ENCODE measurements at regions not wholly inside any gene's neighbourhood (a gene's known extent, or its start where the extent isn't known, plus 50 kb on each side); places are given as distances from the start of the nearest gene placed in this dataset.

DNA sequence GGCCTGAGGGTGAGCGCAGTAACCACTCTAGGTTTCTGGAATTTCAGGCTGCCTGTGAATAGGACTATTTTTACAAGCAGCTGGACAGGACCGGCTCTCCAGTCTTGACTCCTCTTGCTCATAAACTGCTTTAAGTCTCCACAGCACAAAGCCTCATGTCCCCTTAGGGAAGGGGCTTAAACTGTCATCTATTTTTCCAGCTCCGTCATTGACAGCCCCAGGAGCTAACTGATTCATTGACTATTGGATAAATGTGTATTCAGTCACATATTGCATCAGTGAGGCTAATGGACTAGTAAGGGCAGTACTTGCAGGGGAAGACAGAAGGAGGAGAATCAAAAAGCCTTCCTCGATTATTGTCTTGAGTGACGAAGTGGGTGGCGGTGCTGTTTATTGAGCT lies 719.4 kb upstream of the ADAMTS16 start:
- DNase-seq, result no peak

DNA sequence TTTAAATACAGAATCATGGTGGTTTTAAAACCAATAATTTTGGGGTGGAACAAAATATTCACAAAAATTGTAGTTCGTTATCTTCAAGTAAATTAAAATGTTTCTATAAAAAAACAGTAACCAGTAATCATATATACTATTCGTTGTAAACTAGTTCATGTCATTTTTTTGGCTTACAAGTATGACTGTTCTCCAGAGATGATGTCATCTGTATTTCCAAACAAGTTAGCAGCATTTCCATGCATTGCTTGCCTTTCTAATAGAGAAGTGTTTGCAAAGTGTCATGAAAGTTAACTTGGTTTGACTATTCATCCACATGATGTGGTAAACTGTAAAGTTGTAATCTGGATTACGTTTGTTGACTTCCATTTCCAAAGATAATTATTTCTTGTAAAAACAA lies 717.9 kb upstream of the ADAMTS16 start:
- no peak for DNase-seq

DNA sequence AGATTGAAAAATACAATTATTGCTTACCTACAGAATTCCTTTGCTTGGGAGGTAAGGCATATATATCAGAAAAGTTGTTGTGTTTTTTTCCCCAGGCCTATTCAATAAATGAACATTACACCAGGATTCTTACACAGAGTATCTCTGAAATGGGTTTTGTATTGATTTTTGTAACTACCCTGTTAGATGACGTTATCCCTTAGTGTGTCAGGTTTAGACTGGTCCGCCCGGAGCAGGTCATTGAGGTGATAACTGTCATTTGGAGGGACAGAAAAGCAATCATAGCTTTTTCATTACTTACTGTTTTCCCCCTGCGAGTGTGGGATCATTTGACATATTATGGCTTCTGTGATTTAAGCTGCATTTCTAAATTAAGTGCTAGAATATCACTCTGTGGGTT lies 715.2 kb upstream of the ADAMTS16 start:
- no peak for DNase-seq

DNA sequence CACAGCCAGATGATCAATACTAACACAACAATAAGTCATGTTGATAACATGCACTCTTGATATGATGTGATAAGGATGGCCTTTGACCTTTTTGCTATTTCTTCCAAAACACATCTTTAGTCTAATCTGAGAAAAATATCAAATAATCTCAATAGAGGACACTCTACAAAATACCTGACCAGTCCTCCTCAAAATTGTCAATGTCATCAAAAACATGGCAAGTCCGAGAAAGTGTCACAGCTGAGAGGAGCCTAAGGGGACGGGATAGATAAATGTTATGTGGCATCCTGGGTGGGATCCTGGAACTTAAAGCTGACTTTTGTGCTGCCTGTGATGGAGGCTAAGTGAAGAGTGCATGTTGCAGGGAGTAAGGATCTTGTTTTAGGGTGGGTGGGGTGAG lies 699.6 kb upstream of the ADAMTS16 start:
- DNase-seq, result no peak

DNA sequence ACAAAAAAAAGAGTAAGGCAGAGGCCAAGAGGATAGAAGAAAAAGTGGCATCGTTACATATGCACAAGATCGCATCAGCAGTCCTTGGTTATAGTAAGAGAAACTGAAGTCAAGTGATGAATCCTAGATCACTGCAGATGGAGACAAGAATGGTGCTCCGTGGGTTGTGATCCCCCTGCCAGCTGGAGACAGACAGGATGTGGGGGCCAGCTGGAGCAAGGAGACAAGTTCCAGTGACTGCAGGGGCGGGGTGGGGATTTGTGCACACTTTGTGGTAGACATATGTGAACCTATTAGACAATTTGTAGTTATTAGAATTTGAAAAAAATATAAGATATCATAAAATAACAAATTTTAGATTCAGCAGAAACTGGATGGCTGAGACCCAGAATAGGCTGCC lies 697.9 kb upstream of the ADAMTS16 start:
- DNase-seq, result no peak

DNA sequence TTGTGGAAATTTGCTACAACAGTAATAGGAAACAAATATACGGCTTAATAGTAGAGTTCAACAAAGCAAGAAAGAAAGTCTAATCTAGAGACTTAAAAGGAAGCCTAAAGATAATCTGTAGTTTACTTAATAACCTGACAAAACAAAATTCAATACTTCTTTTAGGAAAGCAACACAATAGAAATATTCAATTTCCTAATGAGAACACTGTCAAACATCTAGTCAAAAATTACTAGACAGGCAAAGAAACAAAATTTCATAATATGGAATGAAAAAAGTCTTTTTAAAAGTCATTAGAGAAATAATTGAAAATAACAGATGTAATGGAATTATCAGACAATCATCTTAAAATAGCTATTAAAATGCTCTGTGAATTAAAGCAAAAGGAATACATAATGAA lies 692.5 kb upstream of the ADAMTS16 start:
- DNase-seq, result no peak

DNA sequence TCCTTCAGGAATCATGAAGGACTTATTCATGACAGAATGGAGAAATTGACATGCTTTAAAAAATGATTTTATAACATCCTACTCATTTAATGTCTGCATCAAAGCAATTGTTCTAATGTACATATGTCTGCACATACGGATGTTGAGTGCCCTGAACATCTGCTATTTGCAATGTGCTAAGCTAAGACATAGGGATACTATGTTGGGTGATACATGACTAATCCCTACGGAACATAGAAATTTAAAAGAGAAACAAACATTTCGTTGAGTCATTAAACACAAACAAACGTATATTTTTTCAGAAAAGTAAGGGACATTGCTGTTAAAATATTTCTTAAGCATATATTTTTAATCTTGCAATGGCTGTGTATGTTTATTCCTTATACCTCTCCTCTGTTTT lies 686.5 kb upstream of the ADAMTS16 start:
- DNase-seq, result no peak

DNA sequence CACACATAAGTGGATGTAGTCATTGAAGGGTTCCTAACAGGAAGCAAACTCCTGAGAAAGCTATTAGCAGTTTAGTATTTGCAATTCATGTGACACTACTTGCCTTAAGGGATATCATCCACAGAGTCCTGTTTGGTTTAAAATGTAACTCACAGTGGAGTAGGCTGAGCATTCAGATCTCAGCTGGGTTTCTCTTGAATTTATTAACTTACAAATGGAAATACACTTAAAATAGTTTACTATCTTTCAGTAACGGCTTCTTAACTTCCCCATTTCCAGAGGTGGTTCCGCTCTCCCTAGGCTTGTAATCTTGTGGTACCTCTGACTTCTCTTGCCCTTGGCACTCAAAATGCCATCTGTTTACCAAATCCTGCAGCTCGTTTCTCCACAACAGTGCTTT lies 660.7 kb upstream of the ADAMTS16 start:
- no peak for DNase-seq

DNA sequence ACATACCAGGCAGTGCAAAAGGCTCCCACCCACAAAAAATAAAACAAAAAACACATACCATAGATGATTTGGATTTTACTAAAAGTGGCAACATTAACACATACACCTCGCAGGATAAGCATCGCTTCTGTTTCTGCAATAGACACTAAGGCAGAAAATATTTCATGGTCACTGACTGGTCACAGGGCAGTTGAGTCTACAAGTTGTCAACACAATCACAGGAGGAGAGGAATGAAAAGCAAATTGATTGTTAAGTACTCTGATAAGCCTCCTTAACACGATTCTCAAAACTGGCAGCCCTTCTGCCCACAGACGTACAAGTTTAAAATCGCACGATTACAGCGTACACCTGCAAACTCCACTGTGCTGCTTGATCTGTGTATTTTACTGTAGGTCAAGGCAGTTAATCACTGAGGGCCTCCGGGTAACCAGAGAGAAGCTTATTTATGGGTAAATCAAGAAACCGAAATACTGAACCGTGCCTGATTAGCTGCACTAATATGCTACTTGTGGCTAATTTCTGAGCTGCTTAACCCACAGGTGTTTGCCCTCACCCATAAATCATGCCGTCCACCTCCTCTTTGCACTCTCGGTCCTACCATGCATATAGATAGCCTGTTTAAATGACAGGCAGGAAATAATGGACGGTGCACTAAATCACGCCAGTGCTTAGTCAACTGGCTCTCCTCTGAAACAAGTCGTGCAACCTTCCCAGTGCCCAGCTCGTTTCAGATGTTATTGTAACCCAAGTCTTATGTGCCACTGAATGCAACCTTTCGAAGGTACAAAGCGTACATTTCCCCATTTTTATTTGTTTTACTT lies 659.4 kb upstream of the ADAMTS16 start:
- DNase-seq, result peak; percentile 47

DNA sequence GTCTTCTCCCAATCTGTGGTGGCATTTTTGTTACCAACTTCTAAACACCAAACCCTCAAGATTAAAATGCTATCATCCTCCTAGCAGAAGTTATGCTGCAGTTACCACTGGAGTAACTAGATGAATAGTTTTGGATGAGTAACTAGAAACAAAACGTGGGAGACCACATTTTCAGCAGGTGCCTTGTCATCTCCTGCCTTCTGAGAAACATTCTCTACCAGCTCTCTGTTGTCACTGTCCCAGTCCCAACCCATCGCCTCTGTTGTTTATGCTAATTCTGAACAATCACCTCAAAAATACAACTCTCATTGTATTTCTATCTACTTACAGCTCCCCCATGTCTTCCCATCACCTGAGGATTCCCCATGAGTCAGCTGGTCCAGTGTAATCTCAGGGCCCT lies 652.5 kb upstream of the ADAMTS16 start:
- no peak for DNase-seq

DNA sequence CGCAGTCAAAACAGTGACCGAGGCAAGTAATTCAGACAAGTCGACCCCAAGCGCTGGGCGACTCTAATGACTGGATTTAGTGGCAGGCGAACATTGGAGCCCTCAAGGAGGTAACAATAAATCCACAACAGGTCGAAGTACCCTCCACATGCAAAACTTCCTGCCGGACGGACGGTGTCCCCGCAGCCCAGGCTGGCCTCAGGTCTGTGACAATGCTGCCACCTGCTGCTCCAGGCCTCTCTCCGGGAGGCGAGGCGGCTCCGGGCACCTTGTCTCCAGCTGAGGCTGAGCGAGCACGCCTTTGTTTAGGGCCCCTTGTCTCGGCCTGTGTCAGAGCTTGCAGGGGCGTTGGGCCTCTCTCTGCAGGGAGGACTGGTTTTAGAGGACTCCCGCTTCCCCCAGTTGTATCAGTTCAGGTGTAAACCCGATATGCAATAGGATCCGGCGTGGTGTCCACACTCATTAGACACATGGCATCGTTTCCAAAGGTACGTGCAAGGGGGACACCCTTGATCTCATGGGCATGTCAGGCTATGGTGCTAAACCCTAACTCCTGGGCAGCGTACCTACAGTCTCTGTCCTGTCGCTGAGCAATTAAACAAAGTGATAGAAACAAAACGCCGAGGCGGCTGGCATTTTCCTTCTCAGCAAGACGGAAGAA lies 628.0 kb upstream of the ADAMTS16 start:
- no peak for DNase-seq

DNA sequence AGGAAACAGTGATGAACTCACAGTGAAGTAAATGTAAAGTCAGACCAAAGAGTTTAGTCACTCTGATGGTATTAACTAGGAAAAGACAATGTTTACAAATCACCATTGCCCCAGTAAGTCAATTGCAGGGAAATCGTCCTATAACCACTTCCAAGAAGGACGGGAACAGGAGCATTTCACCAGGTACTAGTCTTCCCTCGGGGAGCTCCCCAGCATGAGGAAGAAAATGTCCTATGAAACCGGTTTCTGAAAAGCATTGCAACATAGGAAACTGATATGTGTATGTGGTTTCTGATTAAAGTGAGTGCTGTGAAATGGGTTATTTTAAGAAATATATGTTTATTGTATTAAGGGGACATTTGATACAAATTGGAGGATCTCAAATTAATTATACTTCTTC lies 626.7 kb upstream of the ADAMTS16 start:
- DNase-seq, result no peak

DNA sequence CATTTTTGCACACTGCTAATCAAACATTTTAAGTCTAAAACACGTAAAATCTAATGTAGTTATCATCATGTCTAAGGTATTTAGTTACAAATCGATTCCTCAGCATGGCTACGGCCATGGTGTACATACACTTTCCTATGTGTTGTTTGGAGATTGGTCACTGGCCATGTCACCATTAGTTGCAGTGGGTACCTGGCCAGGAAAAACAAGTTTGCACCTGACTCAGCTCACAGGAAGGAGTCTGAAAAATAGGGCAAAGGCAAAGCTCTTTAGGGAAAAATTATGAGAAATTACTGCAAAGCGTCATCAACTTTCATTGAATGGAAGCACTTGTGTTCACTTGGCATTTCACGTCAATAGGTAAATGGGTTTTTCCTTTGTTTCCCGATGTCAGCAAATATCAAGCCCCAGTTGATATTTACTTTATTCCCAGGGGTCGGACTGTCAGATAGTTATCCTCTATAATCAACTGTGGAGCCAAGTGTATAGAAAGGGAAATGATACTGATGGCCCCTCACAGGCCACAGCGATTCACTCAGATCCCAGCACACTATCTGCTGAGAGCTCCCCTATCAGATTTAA lies 626.0 kb upstream of the ADAMTS16 start:
- DNase-seq, result no peak

DNA sequence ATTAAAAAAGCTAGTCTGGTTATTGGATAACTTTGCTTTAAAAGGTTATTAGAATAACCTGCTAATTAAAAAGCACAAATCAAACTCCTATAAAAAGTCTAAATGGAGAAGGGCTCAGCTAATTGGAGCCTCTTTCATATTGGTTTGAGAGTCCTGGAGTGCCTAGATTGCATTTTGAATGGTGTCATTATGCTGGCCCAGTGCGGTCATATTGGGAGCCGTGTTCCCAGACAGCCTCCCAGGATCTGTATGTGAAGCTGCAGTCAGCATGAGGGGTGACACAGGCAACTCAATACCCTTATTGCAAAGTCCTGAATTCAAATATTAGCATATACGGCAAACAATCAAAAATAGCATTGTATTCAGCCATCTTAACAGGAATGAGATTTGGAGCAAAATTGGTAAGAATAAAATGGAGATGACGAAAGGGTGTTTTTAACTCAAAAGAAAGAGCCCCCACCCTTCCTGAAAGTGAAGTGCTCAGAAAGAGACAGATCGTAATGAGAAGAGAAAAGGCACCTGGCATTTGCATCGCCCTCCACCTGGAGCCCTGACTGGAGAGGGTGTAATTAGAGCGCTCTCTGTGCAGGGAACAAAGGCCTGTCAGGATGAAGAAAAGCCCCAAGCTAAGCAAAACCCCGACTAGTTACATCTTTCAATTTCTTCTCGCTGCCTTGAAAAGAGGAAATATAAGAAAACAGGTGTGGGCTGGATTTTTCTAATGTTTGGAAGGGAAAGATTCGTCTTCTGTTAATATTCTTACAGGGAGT lies 621.0 kb upstream of the ADAMTS16 start:
- no peak for DNase-seq

DNA sequence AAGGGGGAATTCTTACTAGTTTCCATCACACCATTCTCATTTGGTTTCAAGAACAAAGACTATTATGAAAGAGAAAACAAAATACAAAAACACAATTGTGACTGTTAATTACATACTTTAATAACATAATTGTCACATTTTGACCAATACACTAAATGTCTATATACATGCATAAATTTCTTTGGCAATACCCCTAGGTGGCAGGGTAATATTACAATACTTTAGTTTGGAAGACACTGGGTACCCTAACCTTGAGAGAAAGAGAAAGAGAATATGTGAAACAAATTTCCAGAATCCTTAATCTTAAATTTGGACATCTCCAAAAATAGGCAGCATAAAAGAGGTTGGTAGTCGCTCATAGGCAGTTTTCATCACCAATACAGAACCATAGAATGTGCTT lies 619.6 kb upstream of the ADAMTS16 start:
- no peak for DNase-seq

DNA sequence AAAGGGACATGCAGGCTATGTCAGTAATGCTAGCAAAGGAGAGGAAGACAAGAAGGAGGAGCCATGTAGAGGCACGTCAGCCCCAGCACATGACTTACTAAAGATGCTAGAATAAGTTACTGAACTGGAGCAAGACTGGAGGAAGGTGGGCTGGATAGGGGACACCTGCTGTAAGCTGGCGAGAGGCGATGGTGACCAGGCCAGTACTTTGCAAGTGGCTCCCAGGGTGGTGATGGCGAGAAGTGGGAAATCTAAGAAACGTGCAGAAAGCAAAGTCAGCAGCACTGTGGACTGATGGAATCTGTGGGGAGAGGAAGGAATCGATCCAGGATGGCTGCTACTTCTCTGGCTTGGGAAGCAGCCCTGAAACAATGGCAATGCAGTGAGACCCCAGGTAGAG lies 617.1 kb upstream of the ADAMTS16 start:
- no peak for DNase-seq

DNA sequence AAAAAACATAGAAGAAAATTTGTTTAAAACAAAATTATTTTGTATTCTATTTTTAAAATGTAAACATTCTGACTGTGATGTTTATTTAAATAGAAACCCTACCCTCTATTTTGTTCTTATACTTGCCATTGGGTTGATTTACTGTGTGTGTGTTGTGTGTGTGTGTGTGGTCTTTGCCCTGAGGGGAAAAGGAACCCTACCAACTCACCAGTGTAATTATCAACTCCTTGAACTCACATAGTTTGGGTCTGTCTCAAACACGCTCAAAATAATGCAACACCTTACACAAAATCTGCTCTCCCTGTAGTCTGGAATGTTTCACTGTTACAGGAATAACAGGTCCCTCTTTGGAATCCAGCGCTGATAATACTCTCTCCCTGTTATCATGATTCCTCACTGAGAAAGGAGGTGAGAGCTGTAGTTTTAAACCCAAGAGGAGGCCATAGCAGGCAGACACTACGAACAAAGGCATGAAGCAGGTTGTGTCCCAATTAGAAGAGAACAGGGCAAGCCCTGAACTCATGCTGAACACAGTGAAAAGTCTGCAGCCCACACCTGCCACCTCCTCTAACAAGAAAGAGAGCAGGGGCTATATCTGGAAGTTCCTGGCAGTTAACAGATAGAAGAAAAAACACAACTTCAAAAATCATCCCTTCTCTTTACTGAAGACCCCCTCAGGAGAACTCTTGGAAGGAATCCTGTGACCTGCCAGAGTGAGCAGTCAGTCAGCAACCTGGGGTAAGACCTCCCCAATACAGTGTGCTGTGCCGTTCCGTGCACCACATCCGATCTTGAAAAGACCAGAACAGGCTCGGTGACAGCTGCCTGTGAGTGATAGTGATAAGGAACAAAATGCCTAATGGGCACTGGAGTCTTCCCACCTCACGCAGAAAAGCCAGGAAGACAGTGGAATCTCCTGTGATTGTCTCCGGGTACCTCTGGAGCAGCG lies 608.1 kb upstream of the ADAMTS16 start:
- DNase-seq, result no peak

DNA sequence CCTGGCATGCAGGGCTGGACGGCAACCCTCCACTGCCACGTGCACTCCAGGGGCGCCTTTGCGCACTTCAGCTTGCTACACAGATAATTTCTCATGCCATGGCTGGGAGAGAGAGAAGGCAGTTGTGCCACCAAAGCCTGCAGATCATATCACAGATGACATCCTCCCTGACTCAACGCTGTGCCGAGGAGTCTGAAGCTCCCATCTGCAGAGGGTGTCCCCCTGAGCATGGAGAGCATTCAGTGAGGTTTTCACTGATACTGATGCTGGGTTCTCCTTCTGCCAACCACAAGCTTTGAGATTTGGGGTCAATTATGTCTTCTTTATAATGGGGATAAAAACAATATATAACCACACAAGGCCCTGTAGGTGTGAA lies 607.4 kb upstream of the ADAMTS16 start:
- DNase-seq, result no peak

DNA sequence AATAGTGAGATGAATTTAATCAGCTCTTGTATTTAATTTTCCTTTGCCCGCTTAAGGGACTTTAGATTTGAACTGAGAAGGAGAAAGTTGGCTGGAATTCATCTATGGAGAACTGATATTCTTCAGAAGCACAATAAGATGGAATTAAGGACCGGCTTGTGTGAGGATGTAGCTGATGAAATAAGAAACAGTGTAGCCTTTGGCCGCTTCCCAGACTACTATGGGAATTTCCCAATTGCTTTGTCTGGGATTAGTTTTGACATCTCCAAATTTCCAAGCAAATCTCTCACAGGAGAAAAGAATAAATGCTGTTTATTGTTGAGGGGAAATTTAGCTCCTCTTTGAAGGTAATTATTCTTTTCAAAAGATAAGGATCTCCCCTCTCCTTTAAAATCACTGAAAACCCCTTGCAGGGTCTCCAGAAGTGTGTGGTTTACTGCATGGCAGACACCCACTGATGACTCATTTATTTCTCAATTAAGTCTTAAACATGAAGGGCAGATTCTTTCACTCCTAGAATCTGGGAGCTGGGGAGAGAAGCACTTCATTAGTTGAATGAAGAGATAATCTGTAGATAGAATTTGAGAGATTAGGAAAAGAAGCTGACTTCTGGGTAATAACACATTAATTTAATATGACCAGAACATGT lies 606.5 kb upstream of the ADAMTS16 start:
- DNase-seq, result no peak

DNA sequence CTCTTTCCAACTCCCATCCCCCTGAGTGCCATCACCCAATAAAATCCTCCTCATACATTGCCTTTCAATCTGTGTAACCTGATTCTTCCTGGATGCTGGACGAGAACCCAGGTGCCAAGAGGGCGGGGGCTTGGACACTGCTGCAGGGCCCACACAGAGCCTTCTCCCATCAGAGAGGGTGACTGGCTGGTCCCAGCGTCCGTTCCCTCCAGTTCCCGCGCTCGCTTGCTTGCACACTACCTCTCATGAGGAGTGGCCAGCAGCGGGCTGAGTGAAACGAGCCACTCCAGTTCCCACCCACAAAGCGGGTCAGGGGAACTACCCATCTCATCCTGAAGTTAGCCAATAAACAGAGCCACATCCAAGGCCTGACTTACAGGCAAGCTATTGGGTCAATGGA lies 602.6 kb upstream of the ADAMTS16 start:
- no peak for DNase-seq

DNA sequence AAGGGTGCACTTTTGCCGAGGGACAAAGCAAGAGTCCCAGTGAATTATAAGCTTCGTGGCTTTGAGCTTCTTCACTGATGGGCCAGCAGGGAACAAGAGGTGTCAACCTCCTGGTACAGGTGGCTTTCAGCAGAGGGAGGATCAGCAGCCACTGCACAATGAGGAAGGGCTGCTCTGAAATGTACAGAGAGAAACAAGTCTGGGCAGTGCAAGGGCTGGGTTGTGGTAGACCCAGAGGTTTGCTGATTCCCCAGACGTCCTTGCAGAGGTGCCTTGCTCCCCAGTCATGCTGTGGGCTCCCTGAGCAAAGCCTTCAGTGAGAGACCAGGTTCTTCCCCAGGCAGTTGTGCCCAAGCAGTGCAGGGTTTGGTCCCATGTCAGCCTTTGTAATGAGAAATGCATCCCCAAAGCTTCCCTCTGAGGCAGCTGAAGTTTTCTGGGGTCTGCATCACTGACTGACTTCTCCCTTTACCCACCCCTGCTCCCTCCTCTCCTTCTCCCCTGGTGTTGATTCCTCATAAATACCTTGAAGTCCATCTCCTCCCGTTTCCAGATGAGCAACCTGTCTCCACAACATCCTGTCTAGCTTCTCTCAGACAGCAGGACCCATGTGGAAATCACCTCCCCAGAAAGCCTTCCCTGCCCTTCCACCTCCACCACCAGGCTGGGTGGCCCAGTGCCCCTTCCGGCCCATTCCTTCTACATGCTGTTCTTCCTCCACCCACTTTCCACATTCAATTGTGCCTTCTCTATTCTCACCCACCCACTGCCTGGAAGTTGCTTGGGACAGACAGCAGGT lies 599.6 kb upstream of the ADAMTS16 start:
- DNase-seq, result no peak

All from SHP77 treated with DMSO at 0.1 percent for 48 hours (cell line).